Keratinocyte (primary cell): ENCODE measurements at regions not wholly inside any gene's neighbourhood (a gene's known extent, or its start where the extent isn't known, plus 50 kb on each side); places are given as distances from the start of the nearest gene placed in this dataset.

Source experiments
- EZH2 ChIP-seq: IDR thresholded peaks from one replicate; pipeline ENCODE4 v1.6.1; 2012; ENCODE audit warnings: inconsistent platforms, mild to moderate bottlenecking, low read length, moderate library complexity
- TF ChIP-seq, protein P1 (sequence below), 3 experiments: IDR thresholded peaks in 1 of 3; conservative IDR thresholded peaks in 1 of 3; optimal IDR thresholded peaks in 1 of 3; 2 replicates in 2 of 3; 3 replicates in 1 of 3; pipeline versions ENCODE3 to v1.5.1; 2011; ENCODE audit warnings: low read length in 3 of 3, mild to moderate bottlenecking in 3 of 3, moderate library complexity in 2 of 3, control low read depth in 1 of 3, inconsistent platforms in 1 of 3; ENCODE audit not compliant: insufficient read depth in 2 of 3; ENCODE audit errors: extremely low read depth in 1 of 3

- TF ChIP-seq, protein P1, sequence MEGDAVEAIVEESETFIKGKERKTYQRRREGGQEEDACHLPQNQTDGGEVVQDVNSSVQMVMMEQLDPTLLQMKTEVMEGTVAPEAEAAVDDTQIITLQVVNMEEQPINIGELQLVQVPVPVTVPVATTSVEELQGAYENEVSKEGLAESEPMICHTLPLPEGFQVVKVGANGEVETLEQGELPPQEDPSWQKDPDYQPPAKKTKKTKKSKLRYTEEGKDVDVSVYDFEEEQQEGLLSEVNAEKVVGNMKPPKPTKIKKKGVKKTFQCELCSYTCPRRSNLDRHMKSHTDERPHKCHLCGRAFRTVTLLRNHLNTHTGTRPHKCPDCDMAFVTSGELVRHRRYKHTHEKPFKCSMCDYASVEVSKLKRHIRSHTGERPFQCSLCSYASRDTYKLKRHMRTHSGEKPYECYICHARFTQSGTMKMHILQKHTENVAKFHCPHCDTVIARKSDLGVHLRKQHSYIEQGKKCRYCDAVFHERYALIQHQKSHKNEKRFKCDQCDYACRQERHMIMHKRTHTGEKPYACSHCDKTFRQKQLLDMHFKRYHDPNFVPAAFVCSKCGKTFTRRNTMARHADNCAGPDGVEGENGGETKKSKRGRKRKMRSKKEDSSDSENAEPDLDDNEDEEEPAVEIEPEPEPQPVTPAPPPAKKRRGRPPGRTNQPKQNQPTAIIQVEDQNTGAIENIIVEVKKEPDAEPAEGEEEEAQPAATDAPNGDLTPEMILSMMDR (optimal IDR thresholded peaks at IDR 0.05 in 1 of 3, IDR thresholded peaks at IDR 0.05 in 1 of 3, conservative IDR thresholded peaks at IDR 0.05 in 1 of 3; ENCODE audit: extremely low read depth in 1 of 3, insufficient read depth in 2 of 3, low read length in 3 of 3): no peak
- no peak for TF ChIP-seq EZH2
These were observed 649.0 kb upstream of the TENM3 start for GRCh38 chr4:181594188-181594587.
